ENCODE measurements at regions not wholly inside any gene's neighbourhood (a gene's known extent, or its start where the extent isn't known, plus 50 kb on each side); places are given as distances from the start of the nearest gene placed in this dataset.
A peak's percentile ranks its signal among the peaks of the same experiment; 100 is the strongest.

DNA sequence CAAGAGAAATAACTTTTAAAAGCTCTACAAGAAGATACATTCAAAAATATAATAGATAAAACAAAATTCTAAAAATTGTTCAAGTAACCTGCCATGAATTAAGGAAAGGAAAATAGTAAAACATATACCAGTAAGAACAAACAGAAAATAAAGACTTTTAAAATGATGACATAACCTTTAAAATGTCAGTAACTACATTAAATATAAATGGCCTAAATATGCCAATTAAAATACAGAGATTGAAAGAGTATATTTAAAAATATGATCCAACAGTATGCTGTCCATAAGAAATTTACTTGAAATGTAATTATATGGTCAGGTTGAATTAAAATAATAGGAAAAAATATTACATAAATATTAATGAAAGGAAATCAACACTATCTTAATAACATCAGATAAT, 911.7 kb upstream of the POU3F3 start:
- DNase-seq (ENCODE audit: low read depth): no peak

DNA sequence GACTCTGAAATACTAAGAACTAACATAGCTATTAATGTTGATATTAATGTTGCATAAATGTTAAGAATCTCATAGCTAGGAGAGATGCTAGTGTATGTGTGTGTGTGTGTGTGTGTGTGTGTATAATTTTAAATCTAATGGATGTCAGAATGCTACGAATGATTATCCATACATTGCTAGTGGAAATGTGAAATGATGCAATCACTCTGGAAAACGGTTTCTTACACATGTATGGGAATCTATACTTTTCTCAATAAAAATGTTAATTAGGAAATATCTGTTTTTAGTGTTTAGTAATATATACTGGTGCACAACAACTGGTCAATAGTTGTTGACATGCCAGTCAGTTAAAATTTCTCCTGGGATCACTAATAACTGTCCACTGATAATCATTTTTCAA, 908.8 kb upstream of the POU3F3 start:
- no peak for DNase-seq (ENCODE audit: low read depth)

DNA sequence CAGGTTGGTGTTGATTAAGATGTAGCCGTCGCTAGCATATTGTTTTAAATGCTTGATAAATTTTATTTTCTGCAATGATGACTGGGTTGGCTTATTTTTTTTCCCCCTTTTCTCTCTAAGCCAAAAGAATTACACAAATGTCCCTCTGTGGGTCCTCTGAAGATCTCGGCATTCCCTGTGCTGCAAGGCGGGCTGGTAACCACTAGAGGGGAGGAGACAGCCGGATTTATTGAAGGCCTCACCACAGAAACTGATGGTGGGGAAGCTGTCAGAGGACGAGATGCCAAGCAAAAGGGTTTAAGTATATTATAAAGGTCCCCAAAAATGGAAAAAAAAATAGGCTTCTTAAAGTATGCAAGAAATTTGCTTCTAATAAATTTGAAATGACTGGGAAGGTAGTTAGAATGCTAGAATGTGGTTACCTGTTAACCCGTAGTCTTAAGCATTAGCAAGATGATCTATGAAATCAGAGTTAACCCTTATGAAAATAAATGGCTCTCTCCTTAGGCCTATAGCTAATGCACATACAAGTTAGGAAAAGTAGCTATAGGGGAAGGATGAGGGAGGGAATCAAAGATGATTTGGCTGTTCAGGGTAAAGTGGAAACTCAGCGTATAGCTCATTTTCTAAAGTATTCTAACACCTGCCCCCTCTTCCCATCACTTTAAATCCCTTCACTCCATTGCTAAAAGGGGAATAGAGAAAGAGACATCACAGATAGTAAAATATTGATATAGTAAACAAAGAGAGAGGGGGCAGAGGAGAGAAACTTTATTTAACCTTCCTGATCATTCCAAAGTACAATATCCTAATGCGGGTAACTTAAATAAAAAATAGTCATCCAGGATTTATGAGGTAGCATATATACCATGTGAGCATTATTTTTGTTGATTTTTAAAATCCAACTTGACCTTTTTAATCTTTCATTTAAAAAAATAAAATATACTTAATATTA, 894.5 kb upstream of the POU3F3 start:
- peak; percentile 24 for DNase-seq (ENCODE audit: low read depth)

DNA sequence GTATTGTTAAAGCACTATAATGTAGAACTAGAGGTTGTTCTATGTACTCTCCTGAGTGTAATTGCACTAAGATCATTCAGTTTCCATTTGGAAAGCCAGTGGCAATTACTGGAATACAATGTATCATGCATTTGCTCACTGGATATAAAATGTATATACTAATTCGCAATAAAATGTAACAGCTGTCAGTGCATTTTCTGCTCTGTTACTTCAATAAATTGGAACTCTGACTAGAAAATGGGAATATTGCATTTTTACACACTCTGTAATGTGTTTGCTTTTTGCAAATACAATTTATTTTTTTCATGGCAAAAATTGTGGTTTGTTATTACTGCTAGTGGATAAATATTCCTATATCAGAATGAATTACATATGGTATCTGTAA, 893.8 kb upstream of the POU3F3 start:
- DNase-seq (ENCODE audit: low read depth): no peak

DNA sequence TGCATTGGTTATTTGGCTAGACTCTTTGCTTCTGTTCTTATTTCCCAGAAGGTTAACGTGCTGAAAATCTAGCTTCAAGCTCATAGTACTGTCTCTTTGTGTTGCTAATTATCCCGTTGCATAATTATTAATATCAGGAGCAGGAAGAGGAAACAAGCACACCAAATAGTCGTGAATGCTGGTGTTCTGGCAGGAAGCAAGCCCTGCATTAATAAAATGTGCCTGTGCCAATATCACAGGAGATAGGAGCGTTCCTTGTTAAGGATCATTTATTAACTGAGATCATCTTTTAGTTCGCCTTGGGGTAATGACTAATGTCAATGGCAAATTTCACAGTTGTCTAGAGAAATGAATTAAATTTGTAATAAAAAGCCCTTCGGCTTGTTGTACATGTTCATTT, 893.0 kb upstream of the POU3F3 start:
- DNase-seq (ENCODE audit: low read depth): no peak

DNA sequence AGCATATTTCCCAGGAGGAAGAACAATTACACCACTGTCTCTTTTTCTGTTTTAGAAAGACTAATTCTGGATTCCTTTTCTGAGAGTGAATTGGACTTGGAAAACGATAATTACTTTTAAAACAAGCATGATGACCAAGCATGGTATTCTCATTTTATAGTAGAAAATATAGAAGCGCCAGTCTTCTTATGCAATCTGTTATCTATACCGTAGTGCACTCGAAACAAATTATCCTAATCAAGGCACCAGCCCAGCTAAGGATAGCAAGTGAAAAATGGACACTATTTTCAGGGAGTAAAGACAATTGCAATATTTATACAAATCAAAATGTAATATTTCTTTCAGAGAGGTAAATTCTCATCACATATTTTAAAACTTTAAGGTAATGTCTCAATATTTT, 892.1 kb upstream of the POU3F3 start:
- no peak for DNase-seq (ENCODE audit: low read depth)

DNA sequence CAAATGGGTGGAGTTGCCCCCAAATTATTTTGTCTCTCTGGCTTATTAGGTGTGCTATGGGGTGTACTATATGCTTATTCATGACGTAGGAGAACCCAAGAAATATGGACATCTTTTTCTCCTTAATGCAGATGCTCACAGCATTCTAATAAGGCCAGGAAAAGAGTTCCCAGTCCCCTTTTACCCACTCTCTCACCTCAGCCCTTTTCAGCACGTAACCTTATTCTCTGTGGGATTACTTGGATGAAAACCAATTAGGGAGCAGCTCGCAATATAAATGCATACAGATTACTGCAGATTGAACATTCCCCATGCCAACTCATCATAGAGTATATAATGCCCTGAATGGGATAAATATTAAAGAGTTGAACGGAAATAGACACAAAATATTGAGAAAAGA, 891.2 kb upstream of the POU3F3 start:
- no peak for DNase-seq (ENCODE audit: low read depth)

DNA sequence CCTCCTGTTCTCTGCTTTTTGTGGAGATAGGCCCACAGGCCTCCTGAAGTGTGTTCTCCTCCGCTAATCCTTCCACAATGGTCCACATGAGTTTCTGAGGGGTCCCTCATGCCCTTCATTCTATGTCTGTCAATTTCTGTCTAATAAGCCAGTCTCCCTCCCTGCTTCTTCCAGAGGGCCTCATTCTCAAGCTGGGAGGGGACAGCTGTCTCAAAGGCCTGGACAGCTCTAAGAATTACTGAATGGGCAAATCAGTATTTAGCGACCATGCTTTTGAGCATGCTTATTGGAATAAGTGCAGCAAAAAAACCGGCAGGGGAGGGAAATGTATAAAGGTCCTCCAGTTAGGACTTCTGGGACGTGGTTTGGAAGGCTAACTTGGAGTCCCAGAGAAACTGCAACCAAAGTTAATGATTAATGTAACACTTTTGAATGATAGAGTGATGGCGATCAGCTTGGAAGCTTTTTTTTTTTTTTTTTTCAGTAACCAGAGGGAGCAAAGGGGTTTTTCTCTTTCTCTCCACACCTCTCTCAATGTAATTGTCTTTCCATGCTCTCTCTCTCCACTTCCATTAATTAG, 890.7 kb upstream of the POU3F3 start:
- DNase-seq (ENCODE audit: low read depth): no peak

DNA sequence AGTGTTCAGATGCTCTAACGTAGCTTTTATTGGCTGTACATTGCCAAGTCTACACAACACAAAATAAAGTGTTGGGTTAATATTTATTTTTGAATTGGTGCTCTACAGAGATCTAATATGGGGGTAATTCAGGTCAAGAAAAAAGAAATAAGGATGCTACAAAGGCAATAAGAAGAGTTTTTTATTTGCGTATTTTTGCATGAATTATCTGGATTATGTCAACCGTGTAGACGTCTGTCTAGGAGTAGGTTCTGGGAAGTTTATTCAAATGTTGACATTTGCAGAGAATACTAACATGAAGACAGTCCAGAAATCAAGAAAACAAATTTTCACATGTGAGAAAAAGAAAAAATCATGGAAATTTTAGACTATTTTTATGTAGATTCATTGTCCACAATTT, 876.7 kb upstream of the POU3F3 start:
- DNase-seq (ENCODE audit: low read depth): no peak

DNA sequence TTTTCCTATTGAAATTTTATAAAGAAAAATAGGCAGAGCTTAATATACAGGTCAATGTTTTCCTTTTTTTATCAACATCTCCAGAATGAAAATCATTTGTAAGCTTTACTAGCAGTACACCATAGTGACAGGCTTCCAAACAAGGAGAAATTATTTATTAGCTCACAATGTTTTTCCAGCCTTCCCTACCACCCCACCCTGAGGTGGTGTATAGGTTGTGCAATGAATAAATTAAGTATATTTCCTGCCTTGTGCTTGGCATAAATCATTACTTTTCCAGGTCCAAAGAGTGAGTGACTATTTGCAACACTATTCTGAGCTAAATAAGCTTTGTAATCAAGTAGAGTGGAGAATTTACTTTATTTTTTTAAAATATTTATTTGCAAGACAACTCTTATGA, 876.2 kb upstream of the POU3F3 start:
- no peak for DNase-seq (ENCODE audit: low read depth)

DNA sequence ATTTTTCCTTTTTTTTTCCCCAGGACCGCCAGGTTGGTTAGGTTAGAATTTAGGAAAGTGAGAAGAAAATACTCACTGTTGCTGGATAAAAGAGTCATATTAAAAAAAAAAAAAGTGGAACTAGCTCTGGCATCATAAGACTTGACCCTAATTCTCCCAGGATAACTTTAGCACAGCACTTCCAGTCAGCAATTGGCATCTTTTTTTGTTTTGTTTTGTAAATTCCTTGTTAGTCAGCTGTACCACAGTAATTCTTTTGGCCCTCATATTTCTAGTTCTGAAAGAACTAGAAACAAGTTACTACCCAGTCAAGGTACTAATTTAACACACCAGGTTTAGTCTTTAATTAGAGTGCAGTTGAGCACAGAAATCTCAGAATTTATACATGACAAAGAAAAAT, 873.5 kb upstream of the POU3F3 start:
- DNase-seq (ENCODE audit: low read depth): no peak

DNA sequence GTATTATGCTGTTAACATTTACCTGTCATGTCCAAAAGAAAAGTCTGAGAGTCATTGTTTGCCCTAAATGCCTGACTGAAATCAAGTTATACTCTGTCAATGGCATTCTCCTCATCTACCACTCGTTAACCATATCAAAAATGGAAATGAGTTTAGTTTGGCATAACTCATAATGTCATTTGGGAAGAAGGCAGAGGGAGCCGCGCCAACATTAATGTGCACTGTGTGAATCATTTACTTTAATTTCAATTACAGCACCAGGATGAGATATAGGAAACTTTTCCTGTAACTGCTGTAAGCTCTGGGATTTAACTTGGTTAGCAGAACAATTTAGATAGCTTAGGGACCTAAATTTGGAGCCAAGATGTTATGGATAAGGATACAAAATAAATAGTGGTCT, 871.2 kb upstream of the POU3F3 start:
- DNase-seq (ENCODE audit: low read depth): no peak

DNA sequence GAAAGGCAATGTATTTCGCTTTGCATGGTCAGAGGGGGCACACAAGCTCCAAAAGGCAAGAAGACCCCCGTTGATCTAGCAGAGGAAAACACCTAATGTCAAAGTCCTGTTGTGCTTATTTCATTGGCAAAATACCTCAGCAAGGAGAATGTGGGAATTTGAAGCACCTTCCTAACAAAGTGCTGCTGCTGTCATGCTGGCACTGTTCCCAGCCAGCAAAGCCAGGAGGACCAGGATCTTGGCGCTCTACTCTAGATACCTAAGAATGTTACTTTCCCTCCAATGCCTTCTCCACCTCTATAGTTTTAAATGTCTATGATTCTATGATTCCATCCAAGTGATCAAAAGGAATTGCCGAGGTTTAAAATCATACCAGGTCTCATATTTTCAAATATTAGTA, 867.9 kb upstream of the POU3F3 start:
- DNase-seq (ENCODE audit: low read depth): no peak

DNA sequence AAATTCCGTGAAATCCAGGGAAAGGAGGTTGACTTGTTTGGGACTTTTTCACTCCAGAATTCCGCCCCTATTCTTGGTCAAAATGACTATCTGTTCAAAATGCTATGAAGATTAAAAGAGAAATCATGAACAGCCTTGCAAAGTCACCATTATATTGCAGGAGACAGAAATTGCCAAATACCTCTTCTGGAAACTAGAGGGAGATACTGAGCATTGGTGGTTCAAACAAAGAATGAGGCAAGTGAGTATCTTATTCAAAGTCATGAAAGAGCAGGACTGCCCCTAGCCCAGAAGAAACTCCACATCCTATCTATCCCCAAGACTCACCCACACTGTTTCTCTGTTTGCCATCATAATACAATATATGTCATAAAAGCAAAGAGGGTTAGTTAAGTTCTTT, 862.3 kb upstream of the POU3F3 start:
- peak; percentile 1 for DNase-seq (ENCODE audit: low read depth)

DNA sequence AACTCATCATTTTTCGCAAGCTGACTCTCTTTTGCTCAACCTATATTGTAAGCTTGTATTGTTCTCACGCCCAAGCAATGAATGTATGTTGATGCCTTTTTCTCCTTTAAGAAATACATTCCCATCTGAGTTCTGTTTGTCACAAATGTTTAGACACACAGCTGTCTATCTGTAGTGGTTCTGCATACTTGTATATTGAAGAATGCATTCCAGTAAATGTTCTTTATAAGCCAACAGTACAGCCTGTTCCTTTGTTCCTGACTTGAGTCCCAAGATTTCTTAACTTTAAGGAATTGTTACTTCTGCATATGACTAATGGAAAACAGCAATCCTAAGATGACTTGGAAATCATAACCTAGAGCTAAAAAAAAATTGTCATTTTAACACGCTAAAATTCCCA, 849.1 kb upstream of the POU3F3 start:
- no peak for DNase-seq (ENCODE audit: low read depth)

DNA sequence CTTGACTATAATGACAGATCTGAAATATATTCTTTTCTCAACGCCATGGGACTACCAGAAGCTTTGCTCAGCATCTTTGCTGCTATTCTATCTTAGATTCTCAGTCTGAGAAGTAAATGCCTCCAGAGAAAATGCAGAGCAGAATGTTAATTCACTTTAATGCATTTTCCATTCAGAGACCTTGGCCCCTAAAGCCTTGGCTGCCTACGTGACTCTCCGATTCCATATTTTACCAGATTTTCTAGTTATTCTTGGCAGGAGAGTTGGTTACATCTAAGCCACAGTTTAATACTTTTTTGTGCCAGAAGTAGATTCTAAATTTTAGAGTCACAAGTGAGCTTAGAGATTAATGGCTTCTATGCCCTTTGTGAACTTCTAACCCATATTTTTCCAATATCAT, 837.1 kb upstream of the POU3F3 start:
- DNase-seq (ENCODE audit: low read depth): no peak

DNA sequence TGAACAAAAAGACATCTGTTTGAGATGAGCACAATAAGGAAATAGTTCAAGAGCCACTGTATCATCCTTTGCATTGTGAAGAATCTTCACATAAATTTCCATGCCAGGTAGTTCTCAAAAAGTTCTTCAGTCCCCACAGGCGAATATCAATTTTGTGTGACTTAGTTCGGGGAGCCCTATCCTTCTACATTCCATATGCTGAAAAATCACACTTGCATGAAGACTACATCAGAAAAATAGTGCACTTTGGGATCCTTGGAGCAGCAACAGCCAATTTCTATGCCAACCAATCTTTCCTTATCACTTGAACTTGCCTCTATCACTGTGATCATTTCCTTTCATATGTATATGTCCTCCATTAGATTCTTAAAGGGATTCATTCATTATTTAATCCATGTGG, 830.6 kb upstream of the POU3F3 start:
- DNase-seq (ENCODE audit: low read depth): no peak

DNA sequence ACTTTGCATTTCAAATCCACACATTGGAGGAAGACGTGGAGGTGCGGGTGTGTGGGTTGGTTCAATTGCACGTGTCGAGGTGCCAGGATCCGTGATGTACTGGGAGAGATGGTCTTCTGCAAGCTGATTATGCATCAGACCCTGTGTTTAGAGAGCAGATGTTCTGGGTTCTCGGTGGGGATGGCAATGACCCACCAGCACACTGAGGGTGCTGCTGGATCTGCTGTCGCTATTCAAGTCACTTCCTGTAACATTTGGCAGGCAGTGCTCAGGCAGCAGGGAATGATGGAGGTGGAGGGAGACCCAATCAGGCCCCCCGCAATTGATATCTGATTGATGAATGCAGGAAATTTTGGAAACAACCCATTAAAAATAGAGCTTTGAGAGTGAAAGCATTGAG, 830.1 kb upstream of the POU3F3 start:
- DNase-seq (ENCODE audit: low read depth): no peak

DNA sequence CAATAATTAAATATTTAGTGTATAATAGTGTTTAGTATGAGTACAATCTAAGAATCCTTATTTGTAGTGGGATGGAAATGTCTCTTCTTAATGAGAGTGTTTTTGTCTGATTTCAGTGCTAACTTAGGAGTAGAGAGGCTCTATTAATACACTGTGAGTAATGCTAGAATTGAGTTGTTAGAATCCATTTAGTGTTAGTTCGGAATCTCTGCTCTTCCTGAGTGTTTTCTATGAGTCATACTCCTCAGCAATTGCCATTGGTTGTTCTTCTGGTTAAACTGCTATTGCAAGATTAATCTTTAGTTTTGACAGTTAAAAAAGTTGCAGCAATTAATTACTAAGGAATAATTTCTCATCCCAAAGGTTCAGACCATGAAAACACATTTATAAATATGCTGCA, 828.6 kb upstream of the POU3F3 start:
- peak; percentile 3 for DNase-seq (ENCODE audit: low read depth)

DNA sequence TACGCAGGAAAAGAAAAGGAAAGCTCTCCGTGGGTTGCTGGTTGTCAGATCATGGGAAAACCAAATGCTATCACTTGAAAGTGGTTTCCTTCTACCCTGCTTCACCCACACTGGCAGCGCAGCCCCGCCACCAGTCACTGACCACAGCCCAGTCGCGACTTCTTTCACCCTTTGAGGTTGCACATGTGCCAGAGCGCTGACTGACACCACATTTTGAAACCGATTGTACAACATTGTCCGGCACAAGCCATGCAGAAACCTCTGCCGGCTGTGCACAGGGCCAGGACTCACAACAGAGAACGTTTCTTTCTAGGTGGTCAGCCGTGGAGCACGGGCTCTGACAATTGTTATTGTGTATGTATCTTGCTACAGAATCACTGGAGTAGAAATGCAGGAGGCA, 827.2 kb upstream of the POU3F3 start:
- DNase-seq (ENCODE audit: low read depth): no peak

DNA sequence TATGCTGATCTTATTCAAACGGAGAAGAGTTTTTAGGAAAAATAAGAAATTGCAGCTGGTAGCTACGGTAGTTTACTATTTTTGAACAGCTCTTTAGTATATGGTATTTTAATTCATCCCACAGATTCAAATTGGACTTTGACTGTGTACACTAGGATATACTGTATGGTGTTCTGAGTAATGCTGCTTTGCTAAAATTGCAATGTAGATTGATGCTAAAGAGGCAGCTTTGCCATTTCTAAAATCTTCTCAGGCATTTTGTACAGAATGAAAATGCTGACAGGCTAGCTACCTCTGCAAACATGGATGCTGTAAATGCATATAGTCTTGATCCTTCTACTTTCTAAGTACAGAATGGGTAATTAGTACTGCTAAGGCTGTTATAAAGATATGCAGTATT, 826.6 kb upstream of the POU3F3 start:
- DNase-seq (ENCODE audit: low read depth): no peak

DNA sequence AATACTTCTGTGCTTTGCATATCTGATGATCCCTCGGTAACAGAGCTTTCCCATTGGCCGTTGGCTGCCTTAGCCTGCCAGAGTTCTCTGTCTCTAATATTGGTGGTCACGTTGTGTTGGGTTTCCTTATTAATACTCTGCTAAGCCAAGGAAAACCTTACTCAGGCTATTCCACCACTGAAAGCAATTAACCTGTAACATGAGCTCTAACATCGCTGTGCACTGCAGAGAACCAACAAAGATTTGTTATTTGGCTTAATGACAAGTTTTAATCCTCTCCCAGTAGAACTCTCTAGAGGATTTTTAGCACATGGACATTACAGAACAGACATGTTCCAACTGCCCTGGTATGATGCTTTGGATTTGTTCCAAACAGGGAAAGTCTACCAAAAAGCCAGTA, 825.9 kb upstream of the POU3F3 start:
- no peak for DNase-seq (ENCODE audit: low read depth)

DNA sequence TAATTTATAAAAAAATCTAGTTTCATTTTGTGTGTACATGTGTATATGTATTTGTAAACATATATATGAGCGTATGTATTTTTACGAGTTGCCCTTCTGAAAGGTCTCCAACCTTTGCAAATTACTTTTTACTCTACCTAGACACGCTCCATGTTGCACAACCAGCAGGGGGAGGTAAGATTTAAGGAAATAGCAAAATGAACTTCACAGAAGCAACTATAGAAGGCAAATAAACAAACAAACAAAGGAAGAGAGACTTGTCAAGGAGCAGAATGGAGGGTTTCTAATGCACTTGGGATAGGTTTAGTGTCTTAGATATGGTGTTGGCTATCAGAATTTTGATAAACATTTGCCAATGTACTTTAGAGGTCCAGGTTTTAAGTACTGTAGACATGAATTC, 820.5 kb upstream of the POU3F3 start:
- DNase-seq (ENCODE audit: low read depth): no peak

Measured in HT1080 (cell line).